ENCODE measurements at regions not wholly inside any gene's neighbourhood (a gene's known extent, or its start where the extent isn't known, plus 50 kb on each side); places are given as distances from the start of the nearest gene placed in this dataset.

- TF ChIP-seq CTCF (IDR thresholded peaks at IDR 0.05; ENCODE audit: poor library complexity) (no peak), EZH2 (IDR thresholded peaks at IDR 0.05; ENCODE audit: borderline replicate concordance) (no peak), EZH2phosphoT487 (IDR thresholded peaks at IDR 0.05; ENCODE audit: low read depth, severe bottlenecking, unreplicated experiment) (no peak)
Observed at GRCh38 chr10:131650771-131651673, 249.8 kb upstream of the PPP2R2D start.
